ENCODE measurements at regions not wholly inside any gene's neighbourhood (a gene's known extent, or its start where the extent isn't known, plus 50 kb on each side); places are given as distances from the start of the nearest gene placed in this dataset.

DNA sequence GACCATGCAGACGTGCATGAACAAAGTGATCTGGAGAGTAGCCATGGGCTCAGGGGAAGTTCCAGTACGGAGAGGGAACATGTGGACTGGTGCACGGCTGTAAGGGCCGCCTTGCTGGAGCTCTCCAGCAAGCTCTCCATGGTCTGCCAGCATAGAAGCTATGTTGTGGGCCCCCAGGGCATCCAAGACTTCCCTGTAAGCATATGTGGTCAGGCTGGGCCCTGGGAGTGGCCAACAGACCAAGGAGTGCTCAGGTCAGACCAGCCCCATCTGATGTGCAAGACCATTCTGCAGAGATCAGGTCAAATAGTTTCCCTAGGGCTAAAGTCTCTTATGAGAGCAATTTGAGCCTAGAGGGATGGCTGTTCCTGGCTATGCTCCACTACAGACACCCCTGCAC lies 110.1 kb upstream of the DAZL start:
- no peak overlapping the region for H3K27ac ChIP-seq (ENCODE audit: low read length in 2 of 2)
- DNase-seq (no peak), ATAC-seq (ENCODE audit: low read depth) (no peak)
- H3K9me3 Mint-ChIP-seq (ENCODE audit: insufficient read depth) = peaks cover 8% of the 10 kb centered on the region
- intact Hi-C loops (cut with micrococcal nuclease) = no loop called here
- CTCF ChIA-PET = no interaction called here
- no peak overlapping the region for H3K4me3 Mint-ChIP-seq
- no peak overlapping the region for H3K27ac Mint-ChIP-seq
- H3K4me1 ChIP-seq (ENCODE audit: control insufficient read depth in 2 of 2, insufficient read depth in 2 of 2, low read length in 2 of 2) = no peaks in the 10 kb centered on the region
- no peak overlapping the region for H2AFZ ChIP-seq (ENCODE audit: insufficient read depth, low read depth, low read length, poor library complexity, severe bottlenecking)
- WGBS (ENCODE audit: insufficient coverage) = 85% methylated on average over 4 of the region's 4 CpGs
- peaks cover 4 to 25% (median 7%) of the 10 kb centered on the region in 3 donors for H3K9me3 ChIP-seq (ENCODE audit: control extremely low read depth in 1 of 3, control insufficient read depth in 2 of 3, insufficient read depth in 1 of 3, low read length in 2 of 3)
- peaks cover 2% of the 10 kb centered on the region for H3K4me1 Mint-ChIP-seq
- H4K20me1 ChIP-seq (ENCODE audit: control insufficient read depth, insufficient read depth, low read length, poor library complexity, severe bottlenecking) = no peaks in the 10 kb centered on the region
- peaks cover 0 to 6% (median 0%) of the 10 kb centered on the region in 4 experiments for H3K27me3 ChIP-seq (replicated peaks in 1 of 4; ENCODE audit: control extremely low read depth in 1 of 4, control insufficient read depth in 3 of 4, insufficient read depth in 4 of 4, low read length in 3 of 4)
- H3K79me2 ChIP-seq (ENCODE audit: control insufficient read depth, insufficient read depth, low read length) = no peaks in the 10 kb centered on the region
- H3K9ac ChIP-seq (ENCODE audit: low read length) = no peak overlapping the region
- POLR2A ChIA-PET = no interaction called here
- H3K27me3 Mint-ChIP-seq = peaks cover 28% of the 10 kb centered on the region
- no peak overlapping the region for H3K4me3 ChIP-seq (ENCODE audit: control extremely low read depth in 1 of 5, extremely low read depth in 1 of 5, insufficient read depth in 1 of 5, low read depth in 2 of 5, low read length in 4 of 5)
- no peak overlapping the region for H3K4me2 ChIP-seq (replicated peaks; ENCODE audit: low read depth, low read length, poor library complexity, severe bottlenecking)
- TF ChIP-seq, protein P1, sequence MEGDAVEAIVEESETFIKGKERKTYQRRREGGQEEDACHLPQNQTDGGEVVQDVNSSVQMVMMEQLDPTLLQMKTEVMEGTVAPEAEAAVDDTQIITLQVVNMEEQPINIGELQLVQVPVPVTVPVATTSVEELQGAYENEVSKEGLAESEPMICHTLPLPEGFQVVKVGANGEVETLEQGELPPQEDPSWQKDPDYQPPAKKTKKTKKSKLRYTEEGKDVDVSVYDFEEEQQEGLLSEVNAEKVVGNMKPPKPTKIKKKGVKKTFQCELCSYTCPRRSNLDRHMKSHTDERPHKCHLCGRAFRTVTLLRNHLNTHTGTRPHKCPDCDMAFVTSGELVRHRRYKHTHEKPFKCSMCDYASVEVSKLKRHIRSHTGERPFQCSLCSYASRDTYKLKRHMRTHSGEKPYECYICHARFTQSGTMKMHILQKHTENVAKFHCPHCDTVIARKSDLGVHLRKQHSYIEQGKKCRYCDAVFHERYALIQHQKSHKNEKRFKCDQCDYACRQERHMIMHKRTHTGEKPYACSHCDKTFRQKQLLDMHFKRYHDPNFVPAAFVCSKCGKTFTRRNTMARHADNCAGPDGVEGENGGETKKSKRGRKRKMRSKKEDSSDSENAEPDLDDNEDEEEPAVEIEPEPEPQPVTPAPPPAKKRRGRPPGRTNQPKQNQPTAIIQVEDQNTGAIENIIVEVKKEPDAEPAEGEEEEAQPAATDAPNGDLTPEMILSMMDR (IDR thresholded peaks at IDR 0.05) = no peak
- no peak for TF ChIP-seq EZH2 (IDR thresholded peaks at IDR 0.05; ENCODE audit: borderline replicate concordance, insufficient read depth, low read depth, low read length, poor library complexity, severe bottlenecking)
- H3K36me3 ChIP-seq (replicated peaks in 1 of 2; ENCODE audit: control extremely low read depth in 1 of 2, control insufficient read depth in 1 of 2, extremely low read depth in 1 of 2, insufficient read depth in 2 of 2, low read length in 1 of 2) = no peaks in the 10 kb centered on the region

DNA sequence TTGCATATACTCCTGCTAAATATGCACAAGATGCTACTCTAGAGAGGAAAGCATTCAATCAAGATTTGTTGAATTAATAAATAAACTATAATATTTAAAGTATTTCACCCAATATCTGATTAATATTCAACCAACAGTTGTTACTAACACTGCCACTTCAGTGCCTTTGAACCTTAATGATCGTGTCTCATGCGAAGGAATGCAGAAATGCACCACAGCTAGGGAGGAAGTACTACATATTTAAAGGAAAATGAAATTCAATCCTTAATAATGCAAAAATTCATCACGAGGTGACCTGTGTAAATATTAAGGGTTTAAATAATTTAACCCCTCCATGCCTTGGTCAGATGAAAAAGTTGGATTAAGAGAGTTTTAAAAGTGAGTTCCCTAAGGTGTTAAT lies 114.2 kb upstream of the DAZL start:
- Histone ChIP-seq H3K4me2 (replicated peaks; ENCODE audit: low read depth, low read length, poor library complexity, severe bottlenecking) (no peak overlapping the region), H3K36me3 (replicated peaks in 1 of 2; ENCODE audit: control extremely low read depth in 1 of 2, control insufficient read depth in 1 of 2, extremely low read depth in 1 of 2, insufficient read depth in 2 of 2, low read length in 1 of 2) (no peaks in the 10 kb centered on the region), H3K4me3 (ENCODE audit: control extremely low read depth in 1 of 5, extremely low read depth in 1 of 5, insufficient read depth in 1 of 5, low read depth in 2 of 5, low read length in 4 of 5) (no peak overlapping the region), H3K79me2 (ENCODE audit: control insufficient read depth, insufficient read depth, low read length) (no peaks in the 10 kb centered on the region), H2AFZ (ENCODE audit: insufficient read depth, low read depth, low read length, poor library complexity, severe bottlenecking) (no peak overlapping the region), H4K20me1 (ENCODE audit: control insufficient read depth, insufficient read depth, low read length, poor library complexity, severe bottlenecking) (no peaks in the 10 kb centered on the region), H3K9ac (ENCODE audit: low read length) (no peak overlapping the region), H3K27me3 (replicated peaks in 1 of 4; ENCODE audit: control extremely low read depth in 1 of 4, control insufficient read depth in 3 of 4, insufficient read depth in 4 of 4, low read length in 3 of 4) (peaks cover 0 to 6% (median 0%) of the 10 kb centered on the region in 4 experiments), H3K4me1 (ENCODE audit: control insufficient read depth in 2 of 2, insufficient read depth in 2 of 2, low read length in 2 of 2) (no peaks in the 10 kb centered on the region), H3K9me3 (ENCODE audit: control extremely low read depth in 1 of 3, control insufficient read depth in 2 of 3, insufficient read depth in 1 of 3, low read length in 2 of 3) (peaks cover 0 to 25% (median 0%) of the 10 kb centered on the region in 3 donors), H3K27ac (ENCODE audit: low read length in 2 of 2) (no peak overlapping the region)
- no CpG with 5 or more reads among the region's 3 CpGs for WGBS (ENCODE audit: insufficient coverage)
- TF ChIP-seq, protein P1 (IDR thresholded peaks at IDR 0.05) = no peak
- no peak for TF ChIP-seq EZH2 (IDR thresholded peaks at IDR 0.05; ENCODE audit: borderline replicate concordance, insufficient read depth, low read depth, low read length, poor library complexity, severe bottlenecking)
- Mint-ChIP-seq H3K4me3 (no peak overlapping the region), H3K27me3 (peaks cover 15% of the 10 kb centered on the region), H3K27ac (no peak overlapping the region), H3K4me1 (no peaks in the 10 kb centered on the region), H3K9me3 (ENCODE audit: insufficient read depth) (no peaks in the 10 kb centered on the region)
- DNase-seq (no peak), ATAC-seq (ENCODE audit: low read depth) (no peak)
- CTCF ChIA-PET = interaction anchor here (0.6 to 1.0 kb wide), 2 partner anchors 69 to 500 kb away, joined by 3 read pairs; no protein-coding TSS in a partner anchor
- intact Hi-C loops (cut with micrococcal nuclease) = no loop called here
- POLR2A ChIA-PET = no interaction called here
